Spleen (tissue), 11 donors: ENCODE measurements at regions not wholly inside any gene's neighbourhood (a gene's known extent, or its start where the extent isn't known, plus 50 kb on each side); places are given as distances from the start of the nearest gene placed in this dataset.

Source experiments
- DNase-seq: peaks from one replicate; pipeline ENCODE4 v3.0.0-alpha.2; 2020
- H3K27ac ChIP-seq, 8 donors: fragments of 200-600 bp; sonication (generic) in 7 of 8; 1 replicate in 4 of 8; 2 replicates in 4 of 8; pipeline versions ENCODE4 v1.5.0 to v1.8.0; 2016 to 2021; ENCODE audit warnings: inconsistent platforms in 4 of 8, mild to moderate bottlenecking in 4 of 8, moderate library complexity in 1 of 8
- H3K27me3 ChIP-seq, 7 donors: fragments of 200-600 bp; sonication (generic) in 6 of 7; replicated peaks in 1 of 7; 1 replicate in 4 of 7; 2 replicates in 3 of 7; pipeline versions ENCODE4 v1.5.0 to v1.8.0; 2016 to 2021; ENCODE audit warnings: inconsistent platforms in 3 of 7, mild to moderate bottlenecking in 1 of 7
- H3K36me3 ChIP-seq, 6 donors: fragments of 200-600 bp; sonication (generic) in 5 of 6; 1 replicate in 4 of 6; 2 replicates in 2 of 6; pipeline versions ENCODE4 v1.5.0 to v1.8.0; 2016 to 2021; ENCODE audit warnings: inconsistent platforms in 2 of 6
- H3K4me1 ChIP-seq, 6 donors: fragments of 200-600 bp; sonication (generic) in 5 of 6; 1 replicate in 3 of 6; 2 replicates in 3 of 6; pipeline versions ENCODE4 v1.5.0 to v1.8.0; 2016 to 2021; ENCODE audit warnings: inconsistent platforms in 3 of 6
- H3K4me3 ChIP-seq, 8 donors: fragments of 200-600 bp; sonication (generic) in 7 of 8; 1 replicate in 4 of 8; 2 replicates in 4 of 8; pipeline versions ENCODE4 v1.5.0 to v1.8.0; 2016 to 2021; ENCODE audit warnings: inconsistent platforms in 4 of 8, mild to moderate bottlenecking in 4 of 8, moderate library complexity in 2 of 8
- H3K9me3 ChIP-seq, 8 donors: fragments of 200-600 bp; sonication (generic) in 7 of 8; 1 replicate in 4 of 8; 2 replicates in 4 of 8; pipeline versions ENCODE4 v1.5.0 to v1.8.0; 2016 to 2021; ENCODE audit warnings: inconsistent platforms in 4 of 8
- CTCF ChIP-seq, 11 experiments: fragments of 200-600 bp in 7 of 11; fragments of 450-650 bp in 4 of 11; sonication (generic) in 4 of 11; IDR thresholded peaks in 8 of 11; conservative IDR thresholded peaks in 3 of 11; 1 replicate in 7 of 11; 2 replicates in 4 of 11; pipeline versions ENCODE4 v1.4.0 to v1.8.0; 2016 to 2021; ENCODE audit warnings: antibody characterized with exemption in 11 of 11, inconsistent platforms in 4 of 11, mild to moderate bottlenecking in 1 of 11
- POLR2A ChIP-seq, 3 donors: fragments of 450-650 bp; IDR thresholded peaks; one replicate each; pipeline ENCODE4 v1.5.1; 2017; ENCODE audit warnings: antibody characterized with exemption in 3 of 3, mild to moderate bottlenecking in 1 of 3
- POLR2AphosphoS5 ChIP-seq, 3 donors: sonication (generic); formaldehyde crosslinking; IDR thresholded peaks; one replicate each; pipeline ENCODE4 v1.5.1; 2017; ENCODE audit warnings: antibody characterized with exemption in 3 of 3
- WGBS, 5 donors: extraction: QIAGEN DNeasy Blood & Tissue Kit in 3 of 5; methylation state at CpG; one replicate each; pipeline versions ENCODE4 v1.1.5 to v1.1.7; 2013 to 2018; 5-methylcytosine and 5-hydroxymethylcytosine counted together
- intact Hi-C: fragments of 100-400 bp; cut with DNase I; formaldehyde crosslinking; loops from one replicate; pipeline ENCODE4 v1.15.0; 2023; ENCODE audit warnings: low total_unique reads
- donor health status: healthy with polysubstance abuse.
- donor health status: DM: no; HTN: no; CAD: no; lungs with moderate emphysema.
- donor health status: DM: no; HTN: no; CAD: no.
- donor health status: Bipolar disorder and iron deficiency.
- donor health status: healthy.
- donor health status: DM: no; HTN: no; CAD: no.
- donor health status: DM: yes; HTN: yes; CAD: no.

- TF ChIP-seq POLR2AphosphoS5 (IDR thresholded peaks at IDR 0.05) (no peak), CTCF (IDR thresholded peaks at IDR 0.05 in 8 of 11, conservative IDR thresholded peaks at IDR 0.05 in 3 of 11) (no peak), POLR2A (IDR thresholded peaks at IDR 0.05) (no peak)
- 71 to 85% (median 76%) methylated on average over 3 of the region's 3 CpGs for WGBS, 5 donors
- no peak overlapping the region for H3K4me3 ChIP-seq
- no peak for DNase-seq
- no peaks in the 10 kb centered on the region for H3K4me1 ChIP-seq
- peaks cover 0 to 2% (median 0%) of the 10 kb centered on the region in 8 donors for H3K9me3 ChIP-seq
- peaks cover 0 to 10% (median 0%) of the 10 kb centered on the region in 7 donors for H3K27me3 ChIP-seq
- no peak overlapping the region for H3K27ac ChIP-seq
- intact Hi-C loops: no loop called here
- H3K36me3 ChIP-seq: no peaks in the 10 kb centered on the region
These were observed 99.3 kb upstream of the SOX9 start for GRCh38 chr17:72021417-72022041.

GRCh38 chr17:72022328-72023275, 98.2 kb upstream of the SOX9 start:
- H3K4me1 ChIP-seq: no peaks in the 10 kb centered on the region
- H3K9me3 ChIP-seq: no peaks in the 10 kb centered on the region
- H3K36me3 ChIP-seq: no peaks in the 10 kb centered on the region
- H3K27ac ChIP-seq: no peak overlapping the region
- intact Hi-C loops: no loop called here
- 67 to 77% (median 72%) methylated on average over 6 of the region's 6 CpGs for WGBS, 5 donors
- TF ChIP-seq POLR2A (IDR thresholded peaks at IDR 0.05) (no peak), CTCF (IDR thresholded peaks at IDR 0.05 in 8 of 11, conservative IDR thresholded peaks at IDR 0.05 in 3 of 11) (no peak), POLR2AphosphoS5 (IDR thresholded peaks at IDR 0.05) (no peak)
- peaks cover 0 to 10% (median 0%) of the 10 kb centered on the region in 7 donors for H3K27me3 ChIP-seq
- DNase-seq: no peak
- no peak overlapping the region for H3K4me3 ChIP-seq

- no peaks in the 10 kb centered on the region for H3K9me3 ChIP-seq
- H3K4me1 ChIP-seq: no peaks in the 10 kb centered on the region
- intact Hi-C loops: no loop called here
- no peak for TF ChIP-seq POLR2AphosphoS5 (IDR thresholded peaks at IDR 0.05)
- no peak overlapping the region for H3K4me3 ChIP-seq
- no peak overlapping the region for H3K27ac ChIP-seq
- peaks cover 0 to 21% (median 0%) of the 10 kb centered on the region in 7 donors for H3K27me3 ChIP-seq
- no peaks in the 10 kb centered on the region for H3K36me3 ChIP-seq
- DNase-seq: no peak
These were observed 96.4 kb upstream of the SOX9 start for GRCh38 chr17:72024457-72024856.

- no peak for DNase-seq
- Histone ChIP-seq H3K9me3 (no peaks in the 10 kb centered on the region), H3K4me1 (peaks cover 0 to 6% (median 0%) of the 10 kb centered on the region in 6 donors), H3K27me3 (peaks cover 0 to 26% (median 0%) of the 10 kb centered on the region in 7 donors), H3K4me3 (no peak overlapping the region), H3K27ac (no peak overlapping the region), H3K36me3 (no peaks in the 10 kb centered on the region)
- intact Hi-C loops: no loop called here
- 35 to 58% (median 50%) methylated on average over 5 of the region's 5 CpGs for WGBS, 5 donors
- no peak for TF ChIP-seq POLR2A (IDR thresholded peaks at IDR 0.05)
- no peak for TF ChIP-seq CTCF (IDR thresholded peaks at IDR 0.05 in 8 of 11, conservative IDR thresholded peaks at IDR 0.05 in 3 of 11)
- no peak for TF ChIP-seq POLR2AphosphoS5 (IDR thresholded peaks at IDR 0.05)
These were observed 95.7 kb upstream of the SOX9 start for GRCh38 chr17:72025113-72025512.
